Spleen (tissue), 11 donors: ENCODE measurements at regions not wholly inside any gene's neighbourhood (a gene's known extent, or its start where the extent isn't known, plus 50 kb on each side); places are given as distances from the start of the nearest gene placed in this dataset.

Experiments
- DNase-seq: peaks from one replicate; pipeline ENCODE4 v3.0.0-alpha.2; 2020
- H3K27ac ChIP-seq, 8 donors: fragments of 200-600 bp; sonication (generic) in 7 of 8; 1 replicate in 4 of 8; 2 replicates in 4 of 8; pipeline versions ENCODE4 v1.5.0 to v1.8.0; 2016 to 2021; ENCODE audit warnings: inconsistent platforms in 4 of 8, mild to moderate bottlenecking in 4 of 8, moderate library complexity in 1 of 8
- H3K27me3 ChIP-seq, 7 donors: fragments of 200-600 bp; sonication (generic) in 6 of 7; replicated peaks in 1 of 7; 1 replicate in 4 of 7; 2 replicates in 3 of 7; pipeline versions ENCODE4 v1.5.0 to v1.8.0; 2016 to 2021; ENCODE audit warnings: inconsistent platforms in 3 of 7, mild to moderate bottlenecking in 1 of 7
- H3K36me3 ChIP-seq, 6 donors: fragments of 200-600 bp; sonication (generic) in 5 of 6; 1 replicate in 4 of 6; 2 replicates in 2 of 6; pipeline versions ENCODE4 v1.5.0 to v1.8.0; 2016 to 2021; ENCODE audit warnings: inconsistent platforms in 2 of 6
- H3K4me1 ChIP-seq, 6 donors: fragments of 200-600 bp; sonication (generic) in 5 of 6; 1 replicate in 3 of 6; 2 replicates in 3 of 6; pipeline versions ENCODE4 v1.5.0 to v1.8.0; 2016 to 2021; ENCODE audit warnings: inconsistent platforms in 3 of 6
- H3K4me3 ChIP-seq, 8 donors: fragments of 200-600 bp; sonication (generic) in 7 of 8; 1 replicate in 4 of 8; 2 replicates in 4 of 8; pipeline versions ENCODE4 v1.5.0 to v1.8.0; 2016 to 2021; ENCODE audit warnings: inconsistent platforms in 4 of 8, mild to moderate bottlenecking in 4 of 8, moderate library complexity in 2 of 8
- H3K9me3 ChIP-seq, 8 donors: fragments of 200-600 bp; sonication (generic) in 7 of 8; 1 replicate in 4 of 8; 2 replicates in 4 of 8; pipeline versions ENCODE4 v1.5.0 to v1.8.0; 2016 to 2021; ENCODE audit warnings: inconsistent platforms in 4 of 8
- CTCF ChIP-seq, 11 experiments: fragments of 200-600 bp in 7 of 11; fragments of 450-650 bp in 4 of 11; sonication (generic) in 4 of 11; IDR thresholded peaks in 8 of 11; conservative IDR thresholded peaks in 3 of 11; 1 replicate in 7 of 11; 2 replicates in 4 of 11; pipeline versions ENCODE4 v1.4.0 to v1.8.0; 2016 to 2021; ENCODE audit warnings: antibody characterized with exemption in 11 of 11, inconsistent platforms in 4 of 11, mild to moderate bottlenecking in 1 of 11
- POLR2A ChIP-seq, 3 donors: fragments of 450-650 bp; IDR thresholded peaks; one replicate each; pipeline ENCODE4 v1.5.1; 2017; ENCODE audit warnings: antibody characterized with exemption in 3 of 3, mild to moderate bottlenecking in 1 of 3
- POLR2AphosphoS5 ChIP-seq, 3 donors: sonication (generic); formaldehyde crosslinking; IDR thresholded peaks; one replicate each; pipeline ENCODE4 v1.5.1; 2017; ENCODE audit warnings: antibody characterized with exemption in 3 of 3
- WGBS, 5 donors: extraction: QIAGEN DNeasy Blood & Tissue Kit in 3 of 5; methylation state at CpG; one replicate each; pipeline versions ENCODE4 v1.1.5 to v1.1.7; 2013 to 2018; 5-methylcytosine and 5-hydroxymethylcytosine counted together
- intact Hi-C: fragments of 100-400 bp; cut with DNase I; formaldehyde crosslinking; loops from one replicate; pipeline ENCODE4 v1.15.0; 2023; ENCODE audit warnings: low total_unique reads
- donor health status: healthy with polysubstance abuse.
- donor health status: DM: no; HTN: no; CAD: no; lungs with moderate emphysema.
- donor health status: DM: no; HTN: no; CAD: no.
- donor health status: Bipolar disorder and iron deficiency.
- donor health status: healthy.
- donor health status: DM: no; HTN: no; CAD: no.
- donor health status: DM: yes; HTN: yes; CAD: no.

- TF ChIP-seq POLR2A (IDR thresholded peaks at IDR 0.05) (no peak), POLR2AphosphoS5 (IDR thresholded peaks at IDR 0.05) (no peak), CTCF (IDR thresholded peaks at IDR 0.05 in 8 of 11, conservative IDR thresholded peaks at IDR 0.05 in 3 of 11) (no peak)
- no peaks in the 10 kb centered on the region for H3K9me3 ChIP-seq
- H3K36me3 ChIP-seq = no peaks in the 10 kb centered on the region
- 46 to 60% (median 56%) methylated on average over 2 of the region's 2 CpGs for WGBS, 5 donors
- intact Hi-C loops = no loop called here
- no peak overlapping the region for H3K27ac ChIP-seq
- no peak overlapping the region for H3K4me3 ChIP-seq
- H3K27me3 ChIP-seq = no peaks in the 10 kb centered on the region
- H3K4me1 ChIP-seq = no peaks in the 10 kb centered on the region
- no peak for DNase-seq
Observed at GRCh38 chr2:7852546-7852945, 829.3 kb upstream of the ID2 start.

GRCh38 chr2:7857904-7858303 lies 824.0 kb upstream of the ID2 start:
- 59 to 88% (median 73%) methylated on average over 1 of the region's 1 CpG for WGBS, 5 donors

GRCh38 chr2:7858624-7859023 lies 823.2 kb upstream of the ID2 start:
- 63 to 91% (median 74%) methylated on average over 2 of the region's 2 CpGs for WGBS, 5 donors
- H3K4me3 ChIP-seq = no peak overlapping the region
- no peaks in the 10 kb centered on the region for H3K9me3 ChIP-seq
- H3K4me1 ChIP-seq = no peaks in the 10 kb centered on the region
- TF ChIP-seq POLR2AphosphoS5 (IDR thresholded peaks at IDR 0.05) (no peak), POLR2A (IDR thresholded peaks at IDR 0.05) (no peak), CTCF (IDR thresholded peaks at IDR 0.05 in 8 of 11, conservative IDR thresholded peaks at IDR 0.05 in 3 of 11) (no peak)
- no peak overlapping the region for H3K27ac ChIP-seq
- no peak for DNase-seq
- intact Hi-C loops = no loop called here
- no peaks in the 10 kb centered on the region for H3K36me3 ChIP-seq
- H3K27me3 ChIP-seq = peaks cover 0 to 4% (median 0%) of the 10 kb centered on the region in 7 donors

More at GRCh38 chr2:7857904-7858303, 824.0 kb upstream of the ID2 start:
- TF ChIP-seq POLR2A (IDR thresholded peaks at IDR 0.05) (no peak), POLR2AphosphoS5 (IDR thresholded peaks at IDR 0.05) (no peak), CTCF (IDR thresholded peaks at IDR 0.05 in 8 of 11, conservative IDR thresholded peaks at IDR 0.05 in 3 of 11) (no peak)
- peaks cover 0 to 4% (median 0%) of the 10 kb centered on the region in 7 donors for H3K27me3 ChIP-seq
- no peak overlapping the region for H3K4me3 ChIP-seq
- no peak for DNase-seq
- H3K27ac ChIP-seq = no peak overlapping the region
- H3K9me3 ChIP-seq = no peaks in the 10 kb centered on the region
- H3K36me3 ChIP-seq = no peaks in the 10 kb centered on the region
- intact Hi-C loops = no loop called here
- H3K4me1 ChIP-seq = no peaks in the 10 kb centered on the region

- intact Hi-C loops = no loop called here
- H3K4me3 ChIP-seq = no peak overlapping the region
- no peak overlapping the region for H3K27ac ChIP-seq
- no peaks in the 10 kb centered on the region for H3K36me3 ChIP-seq
- H3K9me3 ChIP-seq = no peaks in the 10 kb centered on the region
- peaks cover 0 to 4% (median 0%) of the 10 kb centered on the region in 7 donors for H3K27me3 ChIP-seq
- 50 to 87% (median 69%) methylated on average over 2 of the region's 2 CpGs for WGBS, 5 donors
- TF ChIP-seq CTCF (IDR thresholded peaks at IDR 0.05 in 8 of 11, conservative IDR thresholded peaks at IDR 0.05 in 3 of 11) (no peak), POLR2AphosphoS5 (IDR thresholded peaks at IDR 0.05) (no peak), POLR2A (IDR thresholded peaks at IDR 0.05) (no peak)
- H3K4me1 ChIP-seq = no peaks in the 10 kb centered on the region
- no peak for DNase-seq
Observed at GRCh38 chr2:7860693-7861092, 821.2 kb upstream of the ID2 start.
